H4 (cell line): ENCODE measurements at regions not wholly inside any gene's neighbourhood (a gene's known extent, or its start where the extent isn't known, plus 50 kb on each side); places are given as distances from the start of the nearest gene placed in this dataset.

ENCODE experiments used
- DNase-seq: peaks from one replicate; pipeline ENCODE4 v3.0.0-alpha.2; 2015; ENCODE audit warnings: low spot score

- peak; percentile 59 for DNase-seq
Observed at GRCh38 chr7:85890244-85890811, 703.5 kb upstream of the SEMA3D start.

DNA sequence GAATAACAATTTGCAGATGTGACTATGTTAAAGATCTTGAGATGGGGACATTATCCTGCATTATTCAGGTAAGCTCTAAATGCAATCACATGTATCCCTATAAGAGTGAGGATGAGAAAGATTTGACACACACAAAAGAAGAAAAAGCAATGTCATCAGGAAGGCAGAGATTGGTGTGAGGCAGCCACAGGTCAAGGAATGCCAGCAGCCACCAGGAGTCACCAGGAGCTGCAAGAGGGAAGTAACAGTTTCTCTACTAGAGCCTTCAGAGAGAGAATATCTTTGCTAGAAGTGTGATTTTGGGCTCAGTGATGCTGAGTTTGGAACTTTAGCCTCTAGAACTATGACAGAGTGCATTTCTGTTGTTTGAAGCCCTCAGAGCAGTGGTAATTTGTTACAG, 700.3 kb upstream of the SEMA3D start:
- no peak for DNase-seq

DNA sequence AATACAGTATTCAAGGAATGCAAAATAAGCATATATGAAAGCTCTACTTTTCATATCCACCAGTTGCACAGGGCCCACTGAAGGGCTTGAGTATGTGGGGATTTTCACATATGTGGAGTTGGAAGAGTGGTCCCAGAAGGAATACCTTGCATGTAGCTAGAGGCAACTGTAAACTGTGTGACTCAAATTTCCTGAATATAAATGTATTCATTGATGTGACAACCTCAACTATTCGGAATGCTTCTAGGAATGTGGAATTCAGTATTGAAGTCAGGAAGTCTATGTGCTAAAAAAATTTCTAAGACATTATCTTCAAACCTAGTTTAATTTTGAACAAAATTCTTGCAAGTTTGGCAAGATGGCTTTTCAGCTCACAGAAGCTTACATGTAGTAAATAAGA, 695.5 kb upstream of the SEMA3D start:
- no peak for DNase-seq

GRCh38 chr7:85875398-85875797, 688.5 kb upstream of the SEMA3D start:
- no peak for DNase-seq

DNA sequence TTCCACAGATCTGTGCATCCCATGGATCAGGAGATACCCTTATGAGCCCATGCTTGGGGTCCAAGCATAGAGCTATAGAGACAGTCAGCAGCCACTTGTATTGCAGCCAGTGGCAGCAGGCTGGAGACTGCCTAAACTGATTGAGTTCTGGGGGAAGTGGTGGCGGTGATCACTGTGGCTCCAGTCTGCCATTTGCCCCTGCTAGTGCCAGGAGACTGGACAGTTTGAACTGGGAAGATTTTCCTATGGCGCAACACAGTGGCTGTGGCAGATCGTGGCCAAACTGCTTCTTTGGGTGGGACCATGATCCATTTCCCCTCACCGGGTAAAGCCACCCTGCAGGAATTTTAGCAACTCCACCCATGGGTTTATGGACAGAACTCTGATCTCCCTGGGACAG, 679.7 kb upstream of the SEMA3D start:
- no peak for DNase-seq

DNA sequence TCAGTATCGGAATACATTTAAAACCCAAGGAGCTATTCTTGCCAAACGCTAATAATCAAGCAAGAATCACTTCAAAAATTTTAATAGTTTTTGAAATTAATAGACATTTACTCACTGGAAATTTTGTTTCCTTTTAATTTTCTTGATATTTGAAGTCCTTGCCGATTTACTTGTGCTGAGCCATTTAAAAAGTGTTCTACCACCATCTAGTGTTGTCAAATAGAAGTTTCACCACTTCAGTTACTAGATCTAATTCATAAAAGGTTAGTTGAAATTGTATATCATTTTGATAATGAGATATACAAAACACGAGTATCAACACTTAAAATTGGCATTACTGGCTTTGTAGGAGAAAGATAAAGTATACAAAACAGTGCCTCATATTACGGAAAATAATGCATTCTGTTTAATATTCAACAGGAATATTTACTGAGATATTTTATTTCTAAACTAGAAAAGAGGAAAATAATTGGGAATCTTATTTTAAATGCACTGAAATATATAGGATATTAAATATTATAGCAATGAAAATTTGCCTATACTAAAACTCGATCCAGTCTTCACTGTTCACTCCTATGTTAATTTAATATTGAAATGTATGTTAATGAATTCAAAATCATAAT, 664.8 kb upstream of the SEMA3D start:
- peak; percentile 71 for DNase-seq

GRCh38 chr7:85850381-85850780, 663.5 kb upstream of the SEMA3D start:
- DNase-seq: no peak

- DNase-seq: peak; percentile 34
Observed at GRCh38 chr7:85840554-85840953, 653.7 kb upstream of the SEMA3D start.

- DNase-seq: no peak
Observed at GRCh38 chr7:85833066-85833465, 646.2 kb upstream of the SEMA3D start.

DNA sequence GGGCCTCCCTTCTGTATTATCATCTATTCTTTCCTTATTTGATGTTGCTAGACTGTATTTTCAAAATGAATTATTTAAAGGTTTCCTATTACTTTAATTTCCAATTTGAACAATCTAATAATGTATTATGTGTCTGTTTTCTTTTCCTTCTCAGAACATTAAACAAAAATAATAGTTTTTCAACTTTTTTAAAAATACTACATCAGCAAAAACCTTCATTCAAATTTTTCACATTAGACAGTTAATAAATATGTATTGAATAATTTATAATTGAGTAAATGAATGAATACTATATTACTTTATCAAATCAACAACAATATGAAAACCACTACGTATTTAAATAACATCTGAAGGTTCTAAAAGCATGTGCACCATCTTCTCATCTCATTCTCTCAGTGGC, 644.1 kb upstream of the SEMA3D start:
- no peak for DNase-seq

DNA sequence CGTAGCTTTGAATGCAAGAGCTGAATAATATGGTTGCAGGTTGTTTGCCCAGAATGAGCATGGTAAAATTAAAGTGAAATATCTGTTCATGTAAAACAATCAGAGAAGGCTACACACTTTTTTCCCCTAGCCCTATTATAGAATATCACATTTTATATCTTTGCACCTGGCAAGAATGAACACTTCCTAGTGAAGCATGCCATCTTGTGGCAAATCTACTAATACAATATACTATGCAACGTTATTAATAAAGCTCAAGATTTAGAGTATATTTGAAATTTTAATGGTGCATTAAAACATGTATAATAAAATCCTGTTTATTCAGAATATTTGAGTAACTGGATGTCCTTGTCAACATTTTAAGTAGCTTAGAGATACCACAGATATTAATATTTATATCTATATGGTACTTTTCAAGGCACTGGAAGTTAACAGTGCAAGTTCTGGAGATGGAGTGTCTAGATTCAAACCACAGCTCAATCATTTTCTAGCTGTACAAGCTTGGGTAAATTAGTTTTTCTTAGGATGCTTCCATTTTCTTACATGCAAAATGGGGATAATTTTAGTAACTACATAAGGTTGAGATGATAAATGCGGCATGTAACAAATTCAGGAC, 643.1 kb upstream of the SEMA3D start:
- peak; percentile 48 for DNase-seq

DNA sequence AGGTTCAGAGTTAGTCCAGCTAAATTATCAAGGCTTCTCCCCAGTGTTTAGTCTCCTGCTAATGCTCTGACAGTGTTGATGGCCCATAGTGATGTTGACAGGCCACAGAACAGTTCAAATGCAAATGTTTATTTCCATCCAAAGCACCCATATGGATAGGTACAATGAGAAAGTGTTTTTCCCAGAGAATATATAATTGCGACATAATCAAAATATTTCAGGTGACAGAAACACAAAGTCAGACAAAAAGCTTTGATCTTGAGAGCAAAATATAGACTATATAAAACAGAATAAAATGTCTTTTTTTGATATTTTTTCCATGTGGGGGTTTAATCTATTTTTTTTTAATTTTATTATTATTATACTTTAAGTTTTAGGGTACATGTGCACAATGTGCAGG, 642.3 kb upstream of the SEMA3D start:
- DNase-seq: no peak

DNA sequence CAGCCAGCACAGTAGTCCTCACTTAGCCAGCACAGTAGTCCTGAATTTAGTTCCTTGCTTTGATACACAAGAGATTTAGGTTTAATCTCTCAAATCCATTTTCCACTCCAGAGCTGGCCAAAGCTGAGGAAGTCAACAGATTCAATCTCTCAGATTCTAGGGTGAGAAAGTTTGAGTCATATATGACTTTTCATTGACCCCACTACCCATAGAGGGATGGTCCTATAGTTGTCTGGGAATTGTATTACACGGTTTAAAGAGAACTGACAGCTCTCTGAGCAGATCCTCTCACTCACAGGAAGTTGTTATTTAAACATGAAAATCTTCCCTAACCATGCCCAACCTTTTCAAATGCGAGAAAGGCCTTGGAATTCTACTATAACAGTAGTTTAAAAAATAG, 641.8 kb upstream of the SEMA3D start:
- peak; percentile 14 for DNase-seq

GRCh38 chr7:85823396-85824080, 636.7 kb upstream of the SEMA3D start:
- no peak for DNase-seq

DNA sequence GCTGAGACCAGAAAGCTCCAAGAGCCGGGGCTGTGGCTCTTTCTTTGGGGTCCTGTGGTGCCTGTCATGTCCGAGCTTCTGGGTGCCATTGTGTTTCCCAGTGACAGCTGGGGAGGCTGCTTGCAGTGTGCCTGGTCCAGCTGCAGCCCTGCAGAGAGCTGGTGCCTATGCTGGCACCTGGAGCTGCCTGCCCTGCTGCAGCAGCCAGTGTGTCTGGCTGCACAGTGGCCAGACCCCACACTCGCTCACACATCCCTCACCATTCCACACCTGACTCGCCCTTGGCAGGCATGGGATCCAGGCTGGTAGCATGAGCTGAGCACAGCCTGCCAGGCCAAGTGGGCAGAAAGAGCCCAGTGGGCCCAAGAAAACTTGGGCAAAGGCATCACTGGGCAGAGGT, 635.1 kb upstream of the SEMA3D start:
- no peak for DNase-seq

DNA sequence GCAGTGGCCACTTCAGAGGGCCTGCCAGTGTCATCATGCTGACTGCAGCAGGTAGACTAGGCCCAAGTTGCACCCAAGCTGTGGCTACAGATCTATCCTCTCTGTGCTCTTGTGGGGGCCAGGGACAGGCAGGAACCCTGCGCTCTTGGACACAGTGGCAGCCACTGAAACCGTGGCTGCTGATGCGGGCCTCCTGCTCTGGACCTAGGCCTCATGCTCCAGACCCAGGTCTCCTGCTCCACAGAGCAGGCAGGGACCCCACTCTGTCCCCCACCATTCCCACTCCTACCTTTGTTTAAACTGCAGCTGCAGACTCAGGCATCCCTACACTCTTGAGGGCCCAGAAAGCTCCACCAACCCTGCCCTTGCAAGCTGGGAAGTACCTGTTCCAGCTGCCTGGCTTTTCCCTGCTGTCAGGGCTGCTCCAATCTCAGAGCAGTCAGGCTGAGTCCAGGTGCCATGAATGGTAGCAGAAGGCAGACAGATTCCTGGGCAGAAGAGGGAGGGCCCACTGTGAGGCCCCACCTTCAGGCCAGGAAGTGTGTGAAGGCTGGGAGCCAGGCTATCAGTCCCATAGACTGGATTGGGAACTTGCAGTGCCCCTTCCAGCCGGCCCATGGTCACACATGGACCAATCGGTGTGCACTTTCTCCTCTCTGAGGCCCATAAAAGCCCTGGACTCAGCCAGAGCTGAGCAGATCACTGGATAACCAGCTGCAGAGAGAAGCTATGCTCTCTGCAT, 634.0 kb upstream of the SEMA3D start:
- no peak for DNase-seq

DNA sequence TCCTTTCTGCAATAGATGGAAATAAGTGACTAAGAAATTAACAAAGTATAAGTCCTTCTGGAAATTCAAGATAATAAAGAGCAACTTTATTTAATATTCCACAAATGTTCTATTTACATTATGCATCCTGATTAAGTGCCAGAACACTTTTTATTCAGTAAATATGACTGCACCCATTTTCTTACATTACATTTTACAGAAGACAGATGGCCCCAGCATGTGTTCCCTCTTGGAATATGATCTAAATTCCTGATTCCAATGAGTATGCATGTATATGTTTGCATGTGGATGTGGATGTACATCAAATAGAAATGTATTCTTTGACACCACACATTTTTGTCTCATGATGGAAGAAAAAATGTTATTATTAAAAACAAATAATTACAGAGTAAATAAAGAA, 628.7 kb upstream of the SEMA3D start:
- DNase-seq: no peak

- DNase-seq: peak; percentile 45
Observed at GRCh38 chr7:85806321-85806720, 619.5 kb upstream of the SEMA3D start.

GRCh38 chr7:85805656-85806055, 618.8 kb upstream of the SEMA3D start:
- DNase-seq: no peak

GRCh38 chr7:85805249-85805648, 618.4 kb upstream of the SEMA3D start:
- no peak for DNase-seq

DNA sequence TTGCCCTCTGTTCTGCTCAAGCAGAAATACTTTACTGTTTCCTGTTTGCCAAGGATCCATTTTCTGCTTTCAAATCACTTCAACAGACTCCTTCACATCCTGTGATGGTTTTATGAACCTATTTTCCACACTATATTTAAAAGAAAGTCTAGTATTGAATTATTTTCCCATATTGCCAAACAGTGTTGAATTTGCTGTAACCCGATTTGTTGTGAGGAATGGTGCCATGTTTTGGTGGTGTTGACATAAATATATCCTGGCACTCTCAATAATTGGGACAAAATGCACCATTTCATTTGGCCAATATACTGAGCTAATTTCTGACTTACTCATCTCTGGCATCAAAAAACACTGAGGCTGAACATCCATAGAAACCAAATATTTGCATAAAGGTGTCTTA, 615.4 kb upstream of the SEMA3D start:
- DNase-seq: no peak

- DNase-seq: no peak
Observed at GRCh38 chr7:85796956-85797355, 610.1 kb upstream of the SEMA3D start.
